ENCODE measurements at regions not wholly inside any gene's neighbourhood (a gene's known extent, or its start where the extent isn't known, plus 50 kb on each side); places are given as distances from the start of the nearest gene placed in this dataset.
"Not testable (repeated sequence)": the region's sequence is repeated elsewhere in the genome, so short reads cannot be mapped to it uniquely, and the experiment has no call there.

- DNase-seq (ENCODE audit: low spot score) = no peak
Observed at GRCh38 chr3:30299674-30300385, 306.6 kb upstream of the TGFBR2 start.

- DNase-seq (ENCODE audit: low spot score) = no peak
Observed at GRCh38 chr3:30300809-30301208, 305.6 kb upstream of the TGFBR2 start.

GRCh38 chr3:30302027-30302426 is 304.4 kb upstream of the TGFBR2 start:
- DNase-seq (ENCODE audit: low spot score) = no peak

GRCh38 chr3:30303770-30304169 is 302.6 kb upstream of the TGFBR2 start:
- no peak for DNase-seq (ENCODE audit: low spot score)

- DNase-seq (ENCODE audit: low spot score) = no peak
Observed at GRCh38 chr3:30305021-30305420, 301.4 kb upstream of the TGFBR2 start.

- no peak for DNase-seq (ENCODE audit: low spot score)
Observed at GRCh38 chr3:30306896-30307295, 299.5 kb upstream of the TGFBR2 start.

GRCh38 chr3:30307372-30307950 is 298.9 kb upstream of the TGFBR2 start:
- no peak for DNase-seq (ENCODE audit: low spot score)

- no peak for DNase-seq (ENCODE audit: low spot score)
Observed at GRCh38 chr3:30308131-30308530, 298.3 kb upstream of the TGFBR2 start.

- no peak for DNase-seq (ENCODE audit: low spot score)
Observed at GRCh38 chr3:30309961-30310954, 296.1 kb upstream of the TGFBR2 start.

GRCh38 chr3:30311781-30312180 is 294.6 kb upstream of the TGFBR2 start:
- DNase-seq (ENCODE audit: low spot score) = no peak

GRCh38 chr3:30313840-30314239 is 292.6 kb upstream of the TGFBR2 start:
- DNase-seq (ENCODE audit: low spot score) = no peak

- no peak for DNase-seq (ENCODE audit: low spot score)
Observed at GRCh38 chr3:30314757-30315325, 291.6 kb upstream of the TGFBR2 start.

- no peak for DNase-seq (ENCODE audit: low spot score)
Observed at GRCh38 chr3:30315447-30315846, 291.0 kb upstream of the TGFBR2 start.

GRCh38 chr3:30317561-30317960 is 288.8 kb upstream of the TGFBR2 start:
- DNase-seq (ENCODE audit: low spot score) = no peak

GRCh38 chr3:30318110-30318509 is 288.3 kb upstream of the TGFBR2 start:
- no peak for DNase-seq (ENCODE audit: low spot score)

- DNase-seq (ENCODE audit: low spot score) = peak; percentile 52
Observed at GRCh38 chr3:30319713-30320112, 286.7 kb upstream of the TGFBR2 start.

GRCh38 chr3:30320392-30320791 is 286.0 kb upstream of the TGFBR2 start:
- no peak for DNase-seq (ENCODE audit: low spot score)

- no peak for DNase-seq (ENCODE audit: low spot score)
Observed at GRCh38 chr3:30321065-30321464, 285.3 kb upstream of the TGFBR2 start.

- DNase-seq (ENCODE audit: low spot score) = not testable (repeated sequence)
Observed at GRCh38 chr3:30323649-30324048, 282.8 kb upstream of the TGFBR2 start.

GRCh38 chr3:30324587-30324986 is 281.8 kb upstream of the TGFBR2 start:
- DNase-seq (ENCODE audit: low spot score) = no peak

- not testable (repeated sequence) for DNase-seq (ENCODE audit: low spot score)
Observed at GRCh38 chr3:30327976-30328375, 278.4 kb upstream of the TGFBR2 start.

- not testable (repeated sequence) for DNase-seq (ENCODE audit: low spot score)
Observed at GRCh38 chr3:30328935-30329334, 277.5 kb upstream of the TGFBR2 start.
